B cell (primary cell): ENCODE measurements at regions not wholly inside any gene's neighbourhood (a gene's known extent, or its start where the extent isn't known, plus 50 kb on each side); places are given as distances from the start of the nearest gene placed in this dataset.

Experiments
- ATAC-seq: fragments of 200-7000 bp; cut with Tn5 transposase; one replicate; pipeline ENCODE4 v1.10.0; 2021; ENCODE audit warnings: low read depth, mild to moderate bottlenecking, moderate number of reproducible peaks, moderate library complexity
- CTCF ChIA-PET: fragments of 350-600 bp; sonication (Branson Sonifier 250); formaldehyde crosslinking; loops from one replicate; lab custom pipeline; 2021; ENCODE audit warnings: antibody characterized with exemption, inconsistent platforms; lab: Charles Lee
- POLR2A ChIA-PET: fragments of 350-600 bp; sonication (Branson Sonifier 250); formaldehyde crosslinking; loops from one replicate; lab custom pipeline; 2021; ENCODE audit warnings: antibody characterized with exemption; lab: Charles Lee
- DNase-seq: peaks from one replicate; pipeline ENCODE4 v3.0.0; 2013
- H2AFZ ChIP-seq: 2 replicates; pipeline ENCODE4 v1.6.1; 2012; ENCODE audit warnings: mild to moderate bottlenecking, low read depth, low read length; ENCODE audit not compliant: insufficient read depth, poor library complexity, severe bottlenecking
- H3K27ac ChIP-seq, 2 donors: 1 replicate in 1 of 2; 2 replicates in 1 of 2; pipeline ENCODE4 v1.5.1; 2012 to 2013; ENCODE audit warnings: low read length in 2 of 2, mild to moderate bottlenecking in 2 of 2, moderate library complexity in 1 of 2
- H3K27me3 ChIP-seq, 4 experiments: fragments of 200-600 bp in 1 of 4; sonication (generic) in 1 of 4; replicated peaks in 1 of 4; 1 replicate in 2 of 4; 2 replicates in 2 of 4; pipeline versions ENCODE4 v1.6.1 to v1.7.0; 2013 to 2016; ENCODE audit warnings: low read length in 3 of 4, mild to moderate bottlenecking in 2 of 4, mixed read lengths in 1 of 4, moderate library complexity in 1 of 4; ENCODE audit not compliant: insufficient read depth in 4 of 4, control insufficient read depth in 3 of 4; ENCODE audit errors: control extremely low read depth in 1 of 4
- H3K36me3 ChIP-seq, 2 experiments: replicated peaks in 1 of 2; 1 replicate in 1 of 2; 2 replicates in 1 of 2; pipeline versions ENCODE4 v1.6.1 to v1.7.1; 2013; ENCODE audit warnings: low read length in 1 of 2; ENCODE audit not compliant: insufficient read depth in 2 of 2, control insufficient read depth in 1 of 2; ENCODE audit errors: control extremely low read depth in 1 of 2, extremely low read depth in 1 of 2
- H3K4me1 ChIP-seq, 2 donors: fragments of 200-600 bp in 1 of 2; sonication (generic) in 1 of 2; 1 replicate in 1 of 2; 2 replicates in 1 of 2; pipeline versions ENCODE4 v1.5.1 to v1.6.1; 2013 to 2017; ENCODE audit warnings: low read length in 2 of 2; ENCODE audit not compliant: control insufficient read depth in 2 of 2, insufficient read depth in 2 of 2
- H3K4me2 ChIP-seq: replicated peaks from 2 replicates; pipeline ENCODE3; 2012; ENCODE audit warnings: mild to moderate bottlenecking, low read depth, low read length; ENCODE audit not compliant: poor library complexity, severe bottlenecking
- H3K4me3 ChIP-seq, 5 experiments: fragments of 200-600 bp in 1 of 5; sonication (generic) in 1 of 5; 1 replicate in 3 of 5; 2 replicates in 2 of 5; pipeline versions ENCODE4 v1.5.1 to v1.7.0; 2011 to 2016; ENCODE audit warnings: low read length in 4 of 5, mild to moderate bottlenecking in 4 of 5, low read depth in 2 of 5, control low read depth in 1 of 5, moderate library complexity in 1 of 5; ENCODE audit not compliant: insufficient read depth in 1 of 5; ENCODE audit errors: control extremely low read depth in 1 of 5, extremely low read depth in 1 of 5
- H3K79me2 ChIP-seq: fragments of 200-600 bp; sonication (generic); one replicate; pipeline ENCODE4 v1.6.0; 2016; ENCODE audit warnings: low read length; ENCODE audit not compliant: control insufficient read depth, insufficient read depth
- H3K9ac ChIP-seq: fragments of 200-600 bp; sonication (generic); 2 replicates; pipeline ENCODE4 v1.6.1; 2017; ENCODE audit warnings: mild to moderate bottlenecking, low read length, moderate library complexity
- H3K9me3 ChIP-seq, 3 donors: one replicate each; pipeline versions ENCODE4 v1.6.1 to v1.7.1; 2013; ENCODE audit warnings: low read length in 2 of 3; ENCODE audit not compliant: control insufficient read depth in 2 of 3, insufficient read depth in 1 of 3; ENCODE audit errors: control extremely low read depth in 1 of 3
- H4K20me1 ChIP-seq: 2 replicates; pipeline ENCODE4 v1.6.0; 2012; ENCODE audit warnings: mild to moderate bottlenecking, low read length; ENCODE audit not compliant: insufficient read depth, control insufficient read depth, poor library complexity, severe bottlenecking
- H3K27ac Mint-ChIP-seq: one replicate; pipeline ENCODE4 v1.8.0; 2021; ENCODE audit warnings: mixed read lengths
- H3K27me3 Mint-ChIP-seq: one replicate; pipeline ENCODE4 v1.8.0; 2021; ENCODE audit warnings: mixed read lengths
- H3K4me1 Mint-ChIP-seq: one replicate; pipeline ENCODE4 v1.8.0; 2021; ENCODE audit warnings: mixed read lengths
- H3K4me3 Mint-ChIP-seq: one replicate; pipeline ENCODE4 v1.8.0; 2021; ENCODE audit warnings: mixed read lengths
- H3K9me3 Mint-ChIP-seq: one replicate; pipeline ENCODE4 v1.8.0; 2022; ENCODE audit warnings: mixed read lengths; ENCODE audit not compliant: insufficient read depth
- CTCF ChIP-seq: fragments of 200-600 bp; IDR thresholded peaks from one replicate; pipeline ENCODE4 v1.8.0; 2022; ENCODE audit warnings: antibody characterized with exemption, mild to moderate bottlenecking
- EZH2 ChIP-seq: IDR thresholded peaks from 2 replicates; pipeline ENCODE4 v1.6.1; 2012; ENCODE audit warnings: borderline replicate concordance, low read depth, mild to moderate bottlenecking, moderate library complexity, low read length; ENCODE audit not compliant: insufficient read depth, poor library complexity, severe bottlenecking
- WGBS: methylation state at CpG from one replicate; pipeline ENCODE4 v1.1.5; 2013; ENCODE audit warnings: missing lambda C conversion rate; ENCODE audit not compliant: insufficient coverage; 5-methylcytosine and 5-hydroxymethylcytosine counted together
- intact Hi-C: fragments of 100-400 bp; cut with micrococcal nuclease; formaldehyde crosslinking; loops from one replicate; pipeline ENCODE4 v1.10.0; 2022

- Mint-ChIP-seq H3K27ac (no peak overlapping the region), H3K4me3 (no peak overlapping the region), H3K9me3 (peaks cover 6% of the 10 kb centered on the region), H3K4me1 (no peaks in the 10 kb centered on the region), H3K27me3 (no peaks in the 10 kb centered on the region)
- DNase-seq (no peak), ATAC-seq (no peak)
- Histone ChIP-seq H2AFZ (no peak overlapping the region), H4K20me1 (no peaks in the 10 kb centered on the region), H3K27ac (no peak overlapping the region), H3K36me3 (no peaks in the 10 kb centered on the region), H3K4me3 (no peak overlapping the region), H3K79me2 (no peaks in the 10 kb centered on the region), H3K27me3 (no peaks in the 10 kb centered on the region), H3K9me3 (peaks cover 0 to 3% (median 0%) of the 10 kb centered on the region in 3 donors), H3K4me2 (no peak overlapping the region), H3K4me1 (no peaks in the 10 kb centered on the region), H3K9ac (no peak overlapping the region)
- ChIA-PET CTCF (no interaction called here), POLR2A (no interaction called here)
- TF ChIP-seq EZH2 = no peak
- TF ChIP-seq CTCF = no peak
- intact Hi-C loops = no loop called here
- 100% methylated on average over 1 of the region's 1 CpG for WGBS
Measured at GRCh38 chr21:38949070-38949380, 143.3 kb downstream of the ETS2 start.

- ATAC-seq (no peak), DNase-seq (no peak)
- no peak for TF ChIP-seq CTCF
- no peak for TF ChIP-seq EZH2
- Mint-ChIP-seq H3K27ac (no peak overlapping the region), H3K4me3 (no peak overlapping the region), H3K9me3 (peaks cover 6% of the 10 kb centered on the region), H3K4me1 (no peaks in the 10 kb centered on the region), H3K27me3 (no peaks in the 10 kb centered on the region)
- POLR2A ChIA-PET = no interaction called here
- Histone ChIP-seq H3K9ac (no peak overlapping the region), H3K79me2 (no peaks in the 10 kb centered on the region), H2AFZ (no peak overlapping the region), H4K20me1 (no peaks in the 10 kb centered on the region), H3K36me3 (no peaks in the 10 kb centered on the region), H3K4me3 (no peak overlapping the region), H3K27ac (no peak overlapping the region), H3K27me3 (no peaks in the 10 kb centered on the region), H3K4me2 (no peak overlapping the region), H3K9me3 (peaks cover 0 to 6% (median 0%) of the 10 kb centered on the region in 3 donors), H3K4me1 (no peaks in the 10 kb centered on the region)
- CTCF ChIA-PET = no interaction called here
- 100% methylated on average over 3 of the region's 4 CpGs for WGBS
- intact Hi-C loops = no loop called here
Measured at GRCh38 chr21:38948377-38949069, 142.8 kb downstream of the ETS2 start.
